Skeletal muscle satellite cell (primary cell): ENCODE measurements at regions not wholly inside any gene's neighbourhood (a gene's known extent, or its start where the extent isn't known, plus 50 kb on each side); places are given as distances from the start of the nearest gene placed in this dataset.
"Not testable (repeated sequence)": the region's sequence is repeated elsewhere in the genome, so short reads cannot be mapped to it uniquely, and the experiment has no call there.

Experiments
- H3K27me3 ChIP-seq: 2 replicates; pipeline ENCODE4 v1.7.0; 2013; ENCODE audit warnings: low read length; ENCODE audit not compliant: control insufficient read depth, insufficient read depth
- H3K36me3 ChIP-seq: 2 replicates; pipeline ENCODE4 v1.7.0; 2013; ENCODE audit warnings: mild to moderate bottlenecking, control low read depth, low read length; ENCODE audit not compliant: insufficient read depth
- H3K4me1 ChIP-seq: 2 replicates; pipeline ENCODE4 v1.7.0; 2013; ENCODE audit warnings: low read length; ENCODE audit not compliant: control insufficient read depth, insufficient read depth
- H3K4me2 ChIP-seq: 2 replicates; pipeline ENCODE4 v1.7.0; 2013; ENCODE audit warnings: mild to moderate bottlenecking, low read length
- H3K4me3 ChIP-seq: 2 replicates; pipeline ENCODE4 v1.7.0; 2013; ENCODE audit warnings: low read length
- H3K9ac ChIP-seq: 2 replicates; pipeline ENCODE4 v1.7.0; 2013; ENCODE audit warnings: mild to moderate bottlenecking, low read depth, low read length, moderate library complexity
- H3K9me3 ChIP-seq: replicated peaks from 2 replicates; pipeline ENCODE4 v1.7.0; 2013; ENCODE audit warnings: mild to moderate bottlenecking, control low read depth, low read length

- Histone ChIP-seq H3K4me1 (no peaks in the 10 kb centered on the region), H3K9me3 (no peaks in the 10 kb centered on the region), H3K4me3 (no peak overlapping the region), H3K36me3 (no peaks in the 10 kb centered on the region), H3K4me2 (no peak overlapping the region), H3K9ac (no peak overlapping the region), H3K27me3 (no peaks in the 10 kb centered on the region)
Measured at GRCh38 chr5:50343715-50344114, 97.4 kb downstream of the EMB start.

GRCh38 chr5:50340757-50341156 lies 100.3 kb downstream of the EMB start:
- no peaks in the 10 kb centered on the region for H3K4me1 ChIP-seq
- H3K9me3 ChIP-seq: no peaks in the 10 kb centered on the region
- H3K27me3 ChIP-seq: no peaks in the 10 kb centered on the region

GRCh38 chr5:50330633-50331032 lies 110.5 kb downstream of the EMB start:
- not testable (repeated sequence) for H3K4me2 ChIP-seq, H3K9ac ChIP-seq, H3K36me3 ChIP-seq, H3K9me3 ChIP-seq, H3K27me3 ChIP-seq, H3K4me1 ChIP-seq, H3K4me3 ChIP-seq

More at GRCh38 chr5:50340757-50341156, 100.3 kb downstream of the EMB start:
- no peaks in the 10 kb centered on the region for H3K36me3 ChIP-seq
- H3K4me3 ChIP-seq: no peak overlapping the region
- H3K9ac ChIP-seq: no peak overlapping the region
- H3K4me2 ChIP-seq: no peak overlapping the region

GRCh38 chr5:50328193-50328729 lies 112.8 kb downstream of the EMB start:
- Histone ChIP-seq H3K4me3 (no peak overlapping the region), H3K9me3 (no peaks in the 10 kb centered on the region), H3K4me1 (no peaks in the 10 kb centered on the region), H3K36me3 (no peaks in the 10 kb centered on the region), H3K4me2 (no peak overlapping the region), H3K9ac (no peak overlapping the region), H3K27me3 (no peaks in the 10 kb centered on the region)

GRCh38 chr5:50325237-50325832 lies 115.8 kb downstream of the EMB start:
- H3K9me3 ChIP-seq: no peaks in the 10 kb centered on the region
- H3K9ac ChIP-seq: no peak overlapping the region
- no peaks in the 10 kb centered on the region for H3K36me3 ChIP-seq
- no peaks in the 10 kb centered on the region for H3K4me1 ChIP-seq
- no peak overlapping the region for H3K4me3 ChIP-seq
- H3K4me2 ChIP-seq: no peak overlapping the region
- no peaks in the 10 kb centered on the region for H3K27me3 ChIP-seq

GRCh38 chr5:50320131-50320749 lies 120.8 kb downstream of the EMB start:
- Histone ChIP-seq H3K4me1 (no peaks in the 10 kb centered on the region), H3K27me3 (no peaks in the 10 kb centered on the region), H3K36me3 (no peaks in the 10 kb centered on the region), H3K4me3 (no peak overlapping the region), H3K4me2 (no peak overlapping the region), H3K9me3 (no peaks in the 10 kb centered on the region), H3K9ac (no peak overlapping the region)

GRCh38 chr5:50318220-50318619 lies 122.9 kb downstream of the EMB start:
- no peak overlapping the region for H3K4me2 ChIP-seq
- H3K4me3 ChIP-seq: no peak overlapping the region
- H3K27me3 ChIP-seq: no peaks in the 10 kb centered on the region
- no peaks in the 10 kb centered on the region for H3K4me1 ChIP-seq
- no peaks in the 10 kb centered on the region for H3K36me3 ChIP-seq
- no peaks in the 10 kb centered on the region for H3K9me3 ChIP-seq
- H3K9ac ChIP-seq: no peak overlapping the region

GRCh38 chr5:50306488-50306887 lies 134.6 kb downstream of the EMB start:
- H3K9ac ChIP-seq, H3K36me3 ChIP-seq, H3K4me2 ChIP-seq, H3K27me3 ChIP-seq, H3K9me3 ChIP-seq, H3K4me3 ChIP-seq: not testable (repeated sequence)
- H3K4me1 ChIP-seq: peaks cover 18% of the 10 kb centered on the region

- H3K9ac ChIP-seq: peak overlapping the region; percentile 49
- no peaks in the 10 kb centered on the region for H3K36me3 ChIP-seq
- peak overlapping the region; percentile 32 for H3K4me3 ChIP-seq
- peak overlapping the region; percentile 60 for H3K4me2 ChIP-seq
- no peaks in the 10 kb centered on the region for H3K9me3 ChIP-seq
- peaks cover 18% of the 10 kb centered on the region for H3K4me1 ChIP-seq
- H3K27me3 ChIP-seq: no peaks in the 10 kb centered on the region
Measured at GRCh38 chr5:50302815-50303490, 138.1 kb downstream of the EMB start.

- Histone ChIP-seq H3K4me3 (no peak overlapping the region), H3K9me3 (no peaks in the 10 kb centered on the region), H3K36me3 (no peaks in the 10 kb centered on the region), H3K9ac (no peak overlapping the region), H3K27me3 (no peaks in the 10 kb centered on the region), H3K4me2 (no peak overlapping the region), H3K4me1 (peaks cover 18% of the 10 kb centered on the region)
Measured at GRCh38 chr5:50301756-50302155, 139.3 kb downstream of the EMB start.

GRCh38 chr5:50300878-50301277 lies 140.2 kb downstream of the EMB start:
- Histone ChIP-seq H3K36me3 (no peaks in the 10 kb centered on the region), H3K27me3 (no peaks in the 10 kb centered on the region), H3K4me2 (no peak overlapping the region), H3K4me3 (no peak overlapping the region), H3K9me3 (no peaks in the 10 kb centered on the region), H3K9ac (no peak overlapping the region), H3K4me1 (peaks cover 18% of the 10 kb centered on the region)
